ENCODE measurements at regions not wholly inside any gene's neighbourhood (a gene's known extent, or its start where the extent isn't known, plus 50 kb on each side); places are given as distances from the start of the nearest gene placed in this dataset.
"Not testable (repeated sequence)": the region's sequence is repeated elsewhere in the genome, so short reads cannot be mapped to it uniquely, and the experiment has no call there.

- H3K4me3 ChIP-seq (ENCODE audit: insufficient read depth, low read depth, low read length), result no peak overlapping the region
- no peaks in the 10 kb centered on the region for H3K27me3 ChIP-seq (ENCODE audit: control insufficient read depth, insufficient read depth, low read length)
- DNase-seq, result no peak
- H3K36me3 ChIP-seq (replicated peaks; ENCODE audit: control insufficient read depth, insufficient read depth, low read length), result no peaks in the 10 kb centered on the region
Observed at GRCh38 chr9:24846248-24846912, 300.7 kb upstream of the IZUMO3 start.

- no peaks in the 10 kb centered on the region for H3K27me3 ChIP-seq (ENCODE audit: control insufficient read depth, insufficient read depth, low read length)
- no peak for DNase-seq
- no peak overlapping the region for H3K4me3 ChIP-seq (ENCODE audit: insufficient read depth, low read depth, low read length)
- H3K36me3 ChIP-seq (replicated peaks; ENCODE audit: control insufficient read depth, insufficient read depth, low read length), result no peaks in the 10 kb centered on the region
Observed at GRCh38 chr9:24844217-24844616, 298.5 kb upstream of the IZUMO3 start.

GRCh38 chr9:24841993-24842392 is 296.3 kb upstream of the IZUMO3 start:
- no peak for DNase-seq
- Histone ChIP-seq H3K36me3 (replicated peaks; ENCODE audit: control insufficient read depth, insufficient read depth, low read length) (no peaks in the 10 kb centered on the region), H3K4me3 (ENCODE audit: insufficient read depth, low read depth, low read length) (no peak overlapping the region), H3K27me3 (ENCODE audit: control insufficient read depth, insufficient read depth, low read length) (no peaks in the 10 kb centered on the region)

- DNase-seq, result peak; percentile 8
- H3K36me3 ChIP-seq (replicated peaks; ENCODE audit: control insufficient read depth, insufficient read depth, low read length), result no peaks in the 10 kb centered on the region
- no peak overlapping the region for H3K4me3 ChIP-seq (ENCODE audit: insufficient read depth, low read depth, low read length)
- no peaks in the 10 kb centered on the region for H3K27me3 ChIP-seq (ENCODE audit: control insufficient read depth, insufficient read depth, low read length)
Observed at GRCh38 chr9:24832307-24832706, 286.6 kb upstream of the IZUMO3 start.

- no peaks in the 10 kb centered on the region for H3K27me3 ChIP-seq (ENCODE audit: control insufficient read depth, insufficient read depth, low read length)
- no peak overlapping the region for H3K4me3 ChIP-seq (ENCODE audit: insufficient read depth, low read depth, low read length)
- DNase-seq, result no peak
- H3K36me3 ChIP-seq (replicated peaks; ENCODE audit: control insufficient read depth, insufficient read depth, low read length), result no peaks in the 10 kb centered on the region
Observed at GRCh38 chr9:24828687-24829086, 283.0 kb upstream of the IZUMO3 start.

GRCh38 chr9:24824607-24825006 is 278.9 kb upstream of the IZUMO3 start:
- no peak overlapping the region for H3K4me3 ChIP-seq (ENCODE audit: insufficient read depth, low read depth, low read length)

GRCh38 chr9:24820196-24820595 is 274.5 kb upstream of the IZUMO3 start:
- Histone ChIP-seq H3K4me3 (ENCODE audit: insufficient read depth, low read depth, low read length) (no peak overlapping the region), H3K27me3 (ENCODE audit: control insufficient read depth, insufficient read depth, low read length) (no peaks in the 10 kb centered on the region)
- no peak for DNase-seq

More at GRCh38 chr9:24824607-24825006, 278.9 kb upstream of the IZUMO3 start:
- Histone ChIP-seq H3K27me3 (ENCODE audit: control insufficient read depth, insufficient read depth, low read length) (no peaks in the 10 kb centered on the region), H3K36me3 (replicated peaks; ENCODE audit: control insufficient read depth, insufficient read depth, low read length) (no peaks in the 10 kb centered on the region)
- no peak for DNase-seq

GRCh38 chr9:24817756-24818155 is 272.1 kb upstream of the IZUMO3 start:
- Histone ChIP-seq H3K36me3 (replicated peaks; ENCODE audit: control insufficient read depth, insufficient read depth, low read length) (no peaks in the 10 kb centered on the region), H3K27me3 (ENCODE audit: control insufficient read depth, insufficient read depth, low read length) (no peaks in the 10 kb centered on the region), H3K4me3 (ENCODE audit: insufficient read depth, low read depth, low read length) (no peak overlapping the region)
- DNase-seq, result no peak

More at GRCh38 chr9:24820196-24820595, 274.5 kb upstream of the IZUMO3 start:
- no peaks in the 10 kb centered on the region for H3K36me3 ChIP-seq (replicated peaks; ENCODE audit: control insufficient read depth, insufficient read depth, low read length)

GRCh38 chr9:24816006-24816405 is 270.3 kb upstream of the IZUMO3 start:
- Histone ChIP-seq H3K4me3 (ENCODE audit: insufficient read depth, low read depth, low read length) (no peak overlapping the region), H3K36me3 (replicated peaks; ENCODE audit: control insufficient read depth, insufficient read depth, low read length) (no peaks in the 10 kb centered on the region), H3K27me3 (ENCODE audit: control insufficient read depth, insufficient read depth, low read length) (no peaks in the 10 kb centered on the region)
- no peak for DNase-seq

- H3K27me3 ChIP-seq (ENCODE audit: control insufficient read depth, insufficient read depth, low read length), result no peaks in the 10 kb centered on the region
- no peak overlapping the region for H3K4me3 ChIP-seq (ENCODE audit: insufficient read depth, low read depth, low read length)
Observed at GRCh38 chr9:24801344-24801743, 255.6 kb upstream of the IZUMO3 start.

GRCh38 chr9:24793787-24794186 is 248.1 kb upstream of the IZUMO3 start:
- H3K27me3 ChIP-seq (ENCODE audit: control insufficient read depth, insufficient read depth, low read length), result no peaks in the 10 kb centered on the region
- H3K4me3 ChIP-seq (ENCODE audit: insufficient read depth, low read depth, low read length), result no peak overlapping the region
- DNase-seq, result no peak
- H3K36me3 ChIP-seq (replicated peaks; ENCODE audit: control insufficient read depth, insufficient read depth, low read length), result no peaks in the 10 kb centered on the region

More at GRCh38 chr9:24801344-24801743, 255.6 kb upstream of the IZUMO3 start:
- no peak for DNase-seq
- H3K36me3 ChIP-seq (replicated peaks; ENCODE audit: control insufficient read depth, insufficient read depth, low read length), result no peaks in the 10 kb centered on the region

GRCh38 chr9:24776226-24776625 is 230.5 kb upstream of the IZUMO3 start:
- H3K4me3 ChIP-seq (ENCODE audit: insufficient read depth, low read depth, low read length), result no peak overlapping the region
- H3K27me3 ChIP-seq (ENCODE audit: control insufficient read depth, insufficient read depth, low read length), result no peaks in the 10 kb centered on the region
- no peak for DNase-seq
- no peaks in the 10 kb centered on the region for H3K36me3 ChIP-seq (replicated peaks; ENCODE audit: control insufficient read depth, insufficient read depth, low read length)

GRCh38 chr9:24774199-24774598 is 228.5 kb upstream of the IZUMO3 start:
- H3K27me3 ChIP-seq (ENCODE audit: control insufficient read depth, insufficient read depth, low read length); H3K36me3 ChIP-seq (replicated peaks; ENCODE audit: control insufficient read depth, insufficient read depth, low read length); DNase-seq; H3K4me3 ChIP-seq (ENCODE audit: insufficient read depth, low read depth, low read length): not testable (repeated sequence)

- no peak for DNase-seq
- H3K36me3 ChIP-seq (replicated peaks; ENCODE audit: control insufficient read depth, insufficient read depth, low read length), result no peaks in the 10 kb centered on the region
- H3K27me3 ChIP-seq (ENCODE audit: control insufficient read depth, insufficient read depth, low read length), result no peaks in the 10 kb centered on the region
- no peak overlapping the region for H3K4me3 ChIP-seq (ENCODE audit: insufficient read depth, low read depth, low read length)
Observed at GRCh38 chr9:24766081-24766480, 220.4 kb upstream of the IZUMO3 start.

GRCh38 chr9:24765025-24765756 is 219.5 kb upstream of the IZUMO3 start:
- Histone ChIP-seq H3K4me3 (ENCODE audit: insufficient read depth, low read depth, low read length) (no peak overlapping the region), H3K36me3 (replicated peaks; ENCODE audit: control insufficient read depth, insufficient read depth, low read length) (no peaks in the 10 kb centered on the region), H3K27me3 (ENCODE audit: control insufficient read depth, insufficient read depth, low read length) (no peaks in the 10 kb centered on the region)
- DNase-seq, result no peak
